SK-N-SH (cell line): ENCODE measurements at regions not wholly inside any gene's neighbourhood (a gene's known extent, or its start where the extent isn't known, plus 50 kb on each side); places are given as distances from the start of the nearest gene placed in this dataset.

ENCODE experiments used
- CTCF ChIA-PET: fragments of 300-600, 350-600 bp; formaldehyde crosslinking; extraction: SDS; loops from one replicate; lab custom pipeline; 2021; lab: Yijun Ruan, JAX
- POLR2A ChIA-PET: fragments of 350-600 bp; sonication (Branson Sonifier 250); formaldehyde crosslinking; extraction: SDS; loops from one replicate; lab custom pipeline; 2020; ENCODE audit warnings: antibody characterized with exemption, inconsistent platforms; lab: Yijun Ruan, JAX
- DNase-seq: peaks from one replicate; pipeline ENCODE4 v3.0.0; 2012
- H2AFZ ChIP-seq: fragments of 200-600 bp; sonication (generic); 2 replicates; pipeline ENCODE4 v1.8.1; 2016; ENCODE audit warnings: antibody characterized with exemption, mild to moderate bottlenecking, low read depth
- H3F3A ChIP-seq: fragments of 200-600 bp; sonication (generic); replicated peaks from 2 replicates; pipeline ENCODE3; 2016; ENCODE audit warnings: antibody characterized with exemption, mild to moderate bottlenecking; ENCODE audit not compliant: insufficient read depth
- H3K27ac ChIP-seq, 2 experiments: fragments of 200-500 bp in 1 of 2; fragments of 200-600 bp in 1 of 2; sonication (Bioruptor generic) in 1 of 2; sonication (generic), shearing (Covaris generic) in 1 of 2; 2 replicates each; pipeline versions ENCODE4 v1.5.1 to v1.6.1; 2014 to 2016; ENCODE audit warnings: low read depth in 2 of 2, inconsistent platforms in 1 of 2, low read length in 1 of 2, mild to moderate bottlenecking in 1 of 2, mixed read lengths in 1 of 2
- H3K27me3 ChIP-seq: fragments of 200-600 bp; sonication (generic), shearing (Covaris generic); 2 replicates; pipeline ENCODE4 v1.6.1; 2016; ENCODE audit warnings: mixed run types; ENCODE audit not compliant: insufficient read depth
- H3K36me3 ChIP-seq, 2 experiments: fragments of 200-500 bp in 1 of 2; fragments of 200-600 bp in 1 of 2; sonication (Bioruptor generic) in 1 of 2; sonication (generic) in 1 of 2; replicated peaks in 1 of 2; 2 replicates each; pipeline versions ENCODE3 to v1.5.1; 2014 to 2016; ENCODE audit warnings: low read length in 1 of 2, mild to moderate bottlenecking in 1 of 2; ENCODE audit not compliant: insufficient read depth in 2 of 2, control insufficient read depth in 1 of 2
- H3K4me1 ChIP-seq, 2 experiments: fragments of 200-500 bp in 1 of 2; fragments of 200-600 bp in 1 of 2; sonication (Bioruptor generic) in 1 of 2; sonication (generic), shearing (Covaris generic) in 1 of 2; 2 replicates each; pipeline versions ENCODE4 v1.5.1 to v1.6.1; 2014 to 2016; ENCODE audit warnings: low read depth in 1 of 2, low read length in 1 of 2, mixed run types in 1 of 2; ENCODE audit not compliant: insufficient read depth in 2 of 2, control insufficient read depth in 1 of 2
- H3K4me2 ChIP-seq: fragments of 200-600 bp; sonication (generic), shearing (Covaris generic); 2 replicates; pipeline ENCODE4 v1.6.1; 2017; ENCODE audit warnings: mixed run types
- H3K4me3 ChIP-seq, 2 experiments: fragments of 200-500 bp in 1 of 2; fragments of 200-600 bp in 1 of 2; sonication (Bioruptor generic) in 1 of 2; sonication (generic), shearing (Covaris generic) in 1 of 2; 2 replicates each; pipeline versions ENCODE4 v1.5.1 to v1.8.1; 2014 to 2016; ENCODE audit warnings: low read depth in 2 of 2, inconsistent platforms in 1 of 2, low read length in 1 of 2, mild to moderate bottlenecking in 1 of 2, mixed read lengths in 1 of 2, moderate library complexity in 1 of 2
- H3K79me2 ChIP-seq: fragments of 200-600 bp; sonication (generic); 2 replicates; pipeline ENCODE4 v1.8.1; 2017; ENCODE audit warnings: mild to moderate bottlenecking; ENCODE audit not compliant: insufficient read depth
- H3K9ac ChIP-seq: fragments of 200-600 bp; sonication (generic); 2 replicates; pipeline ENCODE4 v1.6.1; 2017; ENCODE audit warnings: mixed run types
- H3K9me2 ChIP-seq: fragments of 200-600 bp; sonication (generic); 2 replicates; pipeline ENCODE4 v1.6.1; 2017; ENCODE audit warnings: mixed run types
- H3K9me3 ChIP-seq: fragments of 200-600 bp; sonication (generic); 2 replicates; pipeline ENCODE4 v1.6.1; 2017; ENCODE audit warnings: mixed run types, mild to moderate bottlenecking, moderate library complexity
- H4K20me1 ChIP-seq: fragments of 200-600 bp; sonication (generic); 2 replicates; pipeline ENCODE4 v1.6.1; 2017; ENCODE audit warnings: mild to moderate bottlenecking, mixed run types; ENCODE audit not compliant: insufficient read depth
- CHD2 ChIP-seq: fragments of 150-350 bp; IDR thresholded peaks from 2 replicates; pipeline ENCODE4 v1.6.1; 2018; ENCODE audit warnings: low read length; ENCODE audit not compliant: partially characterized antibody
- ELF1 ChIP-seq: IDR thresholded peaks from 2 replicates; pipeline ENCODE4 v1.4.0; 2012
- EP300 ChIP-seq, 2 experiments: IDR thresholded peaks; 2 replicates each; pipeline versions ENCODE4 v1.4.0 to v1.6.1; 2012; ENCODE audit warnings: borderline replicate concordance in 1 of 2, low read depth in 1 of 2, low read length in 1 of 2
- EZH2phosphoT487 ChIP-seq: fragments of 200-600 bp; sonication (generic); IDR thresholded peaks from 2 replicates; pipeline ENCODE4 v1.6.1; 2017; ENCODE audit warnings: low read depth, mixed run types, mild to moderate bottlenecking, antibody characterized with exemption, moderate library complexity, borderline replicate concordance
- FOXJ3 ChIP-seq: sonication (generic); formaldehyde crosslinking; IDR thresholded peaks from 2 replicates; pipeline ENCODE4 v1.5.1; 2020; ENCODE audit warnings: mild to moderate bottlenecking, missing genetic modification reagents
- GABPA ChIP-seq: IDR thresholded peaks from 2 replicates; pipeline ENCODE4 v1.4.0; 2012; ENCODE audit warnings: low read depth, mild to moderate bottlenecking
- GATA2 ChIP-seq: sonication (generic); formaldehyde crosslinking; IDR thresholded peaks from 2 replicates; pipeline ENCODE4 v1.5.0; 2020; ENCODE audit warnings: mild to moderate bottlenecking, missing genetic modification reagents
- JUND ChIP-seq: IDR thresholded peaks from 2 replicates; pipeline ENCODE4 v1.4.0; 2012
- MEF2A ChIP-seq: IDR thresholded peaks from 2 replicates; pipeline ENCODE4 v1.4.0; 2012; ENCODE audit warnings: low read depth, borderline replicate concordance
- MXI1 ChIP-seq: IDR thresholded peaks from 2 replicates; pipeline ENCODE4 v1.6.1; 2012; ENCODE audit warnings: mild to moderate bottlenecking, low read depth, low read length, improper control_type of control experiment
- NFIC ChIP-seq: IDR thresholded peaks from 2 replicates; pipeline ENCODE4 v1.4.0; 2012; ENCODE audit warnings: borderline replicate concordance
- POLR2AphosphoS5 ChIP-seq: IDR thresholded peaks from 2 replicates; pipeline ENCODE4 v1.6.1; 2012; ENCODE audit warnings: low read depth, low read length
- RCOR1 ChIP-seq: fragments of 150-350 bp; IDR thresholded peaks from 2 replicates; pipeline ENCODE4 v1.6.1; 2017; ENCODE audit warnings: antibody characterized with exemption, low read length
- SIN3A ChIP-seq: IDR thresholded peaks from 2 replicates; pipeline ENCODE4 v1.6.1; 2012; ENCODE audit warnings: low read depth, mild to moderate bottlenecking, low read length, moderate library complexity, borderline replicate concordance
- SMC3 ChIP-seq: IDR thresholded peaks from 2 replicates; pipeline ENCODE4 v1.6.1; 2012; ENCODE audit warnings: low read depth, low read length, improper control_type of control experiment
- TCF12 ChIP-seq: IDR thresholded peaks from 2 replicates; pipeline ENCODE4 v1.4.0; 2012
- WGBS: methylation state at CpG from one replicate; pipeline ENCODE4 v1.1.6; 2017; ENCODE audit warnings: low lambda C conversion rate; 5-methylcytosine and 5-hydroxymethylcytosine counted together
- TF ChIP-seq, protein P1 (sequence below): fragments of 200-600 bp; sonication (generic); IDR thresholded peaks from 2 replicates; pipeline ENCODE4 v1.6.1; 2017; ENCODE audit warnings: antibody characterized with exemption, mild to moderate bottlenecking, moderate library complexity
- TF ChIP-seq, protein P2 (sequence below): IDR thresholded peaks from 2 replicates; pipeline ENCODE4; 2012
- TF ChIP-seq, protein P3 (sequence below): IDR thresholded peaks from 2 replicates; pipeline ENCODE4 v1.4.0; 2012; ENCODE audit warnings: low read depth, borderline replicate concordance
- TF ChIP-seq, protein P4 (sequence below): fragments of 150-350 bp; IDR thresholded peaks from 2 replicates; pipeline ENCODE4 v1.6.1; 2017; ENCODE audit warnings: antibody characterized with exemption, low read length, low read depth, borderline replicate concordance
- TF ChIP-seq, protein P5 (sequence below): IDR thresholded peaks from 2 replicates; pipeline ENCODE4 v1.4.0; 2012; ENCODE audit warnings: low read depth
- TF ChIP-seq, protein P6 (sequence below): fragments of 150-350 bp; IDR thresholded peaks from 2 replicates; pipeline ENCODE4 v1.6.1; 2016; ENCODE audit warnings: mild to moderate bottlenecking, low read depth, low read length

DNA sequence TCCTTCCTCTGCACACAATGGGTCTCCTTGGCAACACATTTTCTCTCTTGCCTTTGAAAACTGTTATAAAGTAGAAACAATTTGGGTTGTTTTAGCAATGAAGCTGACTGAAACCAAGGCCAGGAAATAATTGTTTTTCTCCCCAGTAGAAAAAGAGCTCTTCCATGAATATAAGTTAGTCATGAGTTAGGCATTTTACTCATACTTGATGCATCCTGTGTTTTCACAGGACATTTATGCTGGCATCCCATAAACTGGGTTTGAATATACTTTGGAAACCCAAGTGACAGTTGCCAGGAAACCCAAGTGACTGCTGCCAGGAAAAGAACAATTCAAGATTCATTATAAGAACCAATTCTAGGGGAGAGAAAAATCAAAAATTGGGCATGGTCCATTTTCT lies 128.6 kb upstream of the NPY2R start:
- Histone ChIP-seq H3K4me1 (no peaks in the 10 kb centered on the region), H3K9me2 (no peaks in the 10 kb centered on the region), H3K27ac (peak overlapping the region in 1 of 2 experiments; percentile 40; a peak in 2 of 4 replicates), H3K27me3 (no peaks in the 10 kb centered on the region), H3K79me2 (no peaks in the 10 kb centered on the region), H3K9ac (no peak overlapping the region), H3F3A (peaks cover 3% of the 10 kb centered on the region), H4K20me1 (no peaks in the 10 kb centered on the region), H3K36me3 (no peaks in the 10 kb centered on the region), H2AFZ (no peak overlapping the region), H3K4me3 (no peak overlapping the region), H3K9me3 (no peaks in the 10 kb centered on the region), H3K4me2 (no peak overlapping the region)
- ChIA-PET CTCF (no interaction called here), POLR2A (no interaction called here)
- no peak for TF ChIP-seq CHD2
- TF ChIP-seq, protein P1, sequence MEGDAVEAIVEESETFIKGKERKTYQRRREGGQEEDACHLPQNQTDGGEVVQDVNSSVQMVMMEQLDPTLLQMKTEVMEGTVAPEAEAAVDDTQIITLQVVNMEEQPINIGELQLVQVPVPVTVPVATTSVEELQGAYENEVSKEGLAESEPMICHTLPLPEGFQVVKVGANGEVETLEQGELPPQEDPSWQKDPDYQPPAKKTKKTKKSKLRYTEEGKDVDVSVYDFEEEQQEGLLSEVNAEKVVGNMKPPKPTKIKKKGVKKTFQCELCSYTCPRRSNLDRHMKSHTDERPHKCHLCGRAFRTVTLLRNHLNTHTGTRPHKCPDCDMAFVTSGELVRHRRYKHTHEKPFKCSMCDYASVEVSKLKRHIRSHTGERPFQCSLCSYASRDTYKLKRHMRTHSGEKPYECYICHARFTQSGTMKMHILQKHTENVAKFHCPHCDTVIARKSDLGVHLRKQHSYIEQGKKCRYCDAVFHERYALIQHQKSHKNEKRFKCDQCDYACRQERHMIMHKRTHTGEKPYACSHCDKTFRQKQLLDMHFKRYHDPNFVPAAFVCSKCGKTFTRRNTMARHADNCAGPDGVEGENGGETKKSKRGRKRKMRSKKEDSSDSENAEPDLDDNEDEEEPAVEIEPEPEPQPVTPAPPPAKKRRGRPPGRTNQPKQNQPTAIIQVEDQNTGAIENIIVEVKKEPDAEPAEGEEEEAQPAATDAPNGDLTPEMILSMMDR, result no peak
- no peak for TF ChIP-seq JUND
- TF ChIP-seq, protein P2, sequence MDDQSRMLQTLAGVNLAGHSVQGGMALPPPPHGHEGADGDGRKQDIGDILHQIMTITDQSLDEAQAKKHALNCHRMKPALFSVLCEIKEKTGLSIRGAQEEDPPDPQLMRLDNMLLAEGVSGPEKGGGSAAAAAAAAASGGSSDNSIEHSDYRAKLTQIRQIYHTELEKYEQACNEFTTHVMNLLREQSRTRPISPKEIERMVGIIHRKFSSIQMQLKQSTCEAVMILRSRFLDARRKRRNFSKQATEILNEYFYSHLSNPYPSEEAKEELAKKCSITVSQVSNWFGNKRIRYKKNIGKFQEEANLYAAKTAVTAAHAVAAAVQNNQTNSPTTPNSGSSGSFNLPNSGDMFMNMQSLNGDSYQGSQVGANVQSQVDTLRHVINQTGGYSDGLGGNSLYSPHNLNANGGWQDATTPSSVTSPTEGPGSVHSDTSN, result no peak
- no peak for TF ChIP-seq POLR2AphosphoS5
- no peak for TF ChIP-seq EZH2phosphoT487
- TF ChIP-seq, protein P3, sequence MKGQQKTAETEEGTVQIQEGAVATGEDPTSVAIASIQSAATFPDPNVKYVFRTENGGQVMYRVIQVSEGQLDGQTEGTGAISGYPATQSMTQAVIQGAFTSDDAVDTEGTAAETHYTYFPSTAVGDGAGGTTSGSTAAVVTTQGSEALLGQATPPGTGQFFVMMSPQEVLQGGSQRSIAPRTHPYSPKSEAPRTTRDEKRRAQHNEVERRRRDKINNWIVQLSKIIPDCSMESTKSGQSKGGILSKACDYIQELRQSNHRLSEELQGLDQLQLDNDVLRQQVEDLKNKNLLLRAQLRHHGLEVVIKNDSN, result no peak
- no peak for TF ChIP-seq ELF1
- DNase-seq, result no peak

DNA sequence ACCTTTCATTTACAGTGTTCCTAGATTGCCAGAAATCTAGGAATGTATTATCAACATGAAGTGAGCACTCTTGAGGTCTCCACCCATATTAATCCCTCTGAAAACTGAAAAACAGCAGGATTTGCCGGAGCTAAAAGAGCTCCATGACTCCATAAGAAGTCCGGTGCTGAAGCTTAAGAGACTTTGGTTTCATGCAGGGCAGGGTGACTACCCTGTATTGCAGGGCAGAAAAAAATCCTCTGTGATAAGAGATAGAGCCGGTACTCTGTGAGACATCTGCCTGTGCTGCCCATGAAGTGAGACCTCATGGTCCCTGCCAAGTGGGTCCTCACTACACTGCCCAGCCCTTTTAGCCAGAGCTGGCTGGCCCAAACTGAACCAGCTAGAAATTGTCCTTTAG lies 127.2 kb upstream of the NPY2R start:
- H4K20me1 ChIP-seq, result no peaks in the 10 kb centered on the region
- WGBS, result 59% methylated on average over 3 of the region's 3 CpGs
- no peaks in the 10 kb centered on the region for H3K36me3 ChIP-seq
- peaks cover 3% of the 10 kb centered on the region for H3F3A ChIP-seq
- no peak overlapping the region for H3K9ac ChIP-seq
- H3K9me3 ChIP-seq, result no peaks in the 10 kb centered on the region
- no peak overlapping the region for H2AFZ ChIP-seq
- no peaks in the 10 kb centered on the region for H3K27me3 ChIP-seq
- H3K4me2 ChIP-seq, result no peak overlapping the region
- H3K9me2 ChIP-seq, result no peaks in the 10 kb centered on the region
- CTCF ChIA-PET, result no interaction called here
- no peaks in the 10 kb centered on the region for H3K79me2 ChIP-seq
- DNase-seq, result no peak
- no peaks in the 10 kb centered on the region for H3K4me1 ChIP-seq
- no peak overlapping the region for H3K27ac ChIP-seq
- no peak overlapping the region for H3K4me3 ChIP-seq
- POLR2A ChIA-PET, result no interaction called here
- TF ChIP-seq, protein P1, result no peak
- TF ChIP-seq MEF2A, result no peak
- TF ChIP-seq POLR2AphosphoS5, result no peak
- TF ChIP-seq SIN3A, result no peak
- TF ChIP-seq MXI1, result no peak
- TF ChIP-seq, protein P4, sequence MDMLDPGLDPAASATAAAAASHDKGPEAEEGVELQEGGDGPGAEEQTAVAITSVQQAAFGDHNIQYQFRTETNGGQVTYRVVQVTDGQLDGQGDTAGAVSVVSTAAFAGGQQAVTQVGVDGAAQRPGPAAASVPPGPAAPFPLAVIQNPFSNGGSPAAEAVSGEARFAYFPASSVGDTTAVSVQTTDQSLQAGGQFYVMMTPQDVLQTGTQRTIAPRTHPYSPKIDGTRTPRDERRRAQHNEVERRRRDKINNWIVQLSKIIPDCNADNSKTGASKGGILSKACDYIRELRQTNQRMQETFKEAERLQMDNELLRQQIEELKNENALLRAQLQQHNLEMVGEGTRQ, result no peak
- TF ChIP-seq EP300 (IDR thresholded peaks at IDR 0.05; ENCODE audit: borderline replicate concordance in 1 of 2, low read depth in 1 of 2, low read length in 1 of 2), result no peak
- TF ChIP-seq, protein P5, sequence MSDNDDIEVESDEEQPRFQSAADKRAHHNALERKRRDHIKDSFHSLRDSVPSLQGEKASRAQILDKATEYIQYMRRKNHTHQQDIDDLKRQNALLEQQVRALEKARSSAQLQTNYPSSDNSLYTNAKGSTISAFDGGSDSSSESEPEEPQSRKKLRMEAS, result no peak
- no peak for TF ChIP-seq RCOR1
- TF ChIP-seq TCF12, result no peak
- TF ChIP-seq GATA2 (CRISPR knock-in tag), result no peak
- no peak for TF ChIP-seq GABPA
- no peak for TF ChIP-seq FOXJ3
- TF ChIP-seq, protein P6, sequence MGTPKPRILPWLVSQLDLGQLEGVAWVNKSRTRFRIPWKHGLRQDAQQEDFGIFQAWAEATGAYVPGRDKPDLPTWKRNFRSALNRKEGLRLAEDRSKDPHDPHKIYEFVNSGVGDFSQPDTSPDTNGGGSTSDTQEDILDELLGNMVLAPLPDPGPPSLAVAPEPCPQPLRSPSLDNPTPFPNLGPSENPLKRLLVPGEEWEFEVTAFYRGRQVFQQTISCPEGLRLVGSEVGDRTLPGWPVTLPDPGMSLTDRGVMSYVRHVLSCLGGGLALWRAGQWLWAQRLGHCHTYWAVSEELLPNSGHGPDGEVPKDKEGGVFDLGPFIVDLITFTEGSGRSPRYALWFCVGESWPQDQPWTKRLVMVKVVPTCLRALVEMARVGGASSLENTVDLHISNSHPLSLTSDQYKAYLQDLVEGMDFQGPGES, result no peak
- TF ChIP-seq SMC3, result no peak
- no peak for TF ChIP-seq NFIC
